Colonic mucosa (tissue), 4 donors: ENCODE measurements at regions not wholly inside any gene's neighbourhood (a gene's known extent, or its start where the extent isn't known, plus 50 kb on each side); places are given as distances from the start of the nearest gene placed in this dataset.

Experiments
- DNase-seq: peaks from one replicate; pipeline ENCODE4 v3.0.0-alpha.2; 2020
- H3K27ac ChIP-seq: fragments of 200-600 bp; one replicate; pipeline ENCODE4 v1.8.0; 2021
- H3K27me3 ChIP-seq: fragments of 200-600 bp; one replicate; pipeline ENCODE4 v1.8.0; 2021
- H3K36me3 ChIP-seq: fragments of 200-600 bp; one replicate; pipeline ENCODE4 v1.8.0; 2021
- H3K4me1 ChIP-seq: fragments of 200-600 bp; one replicate; pipeline ENCODE4 v1.8.0; 2021; ENCODE audit warnings: mild to moderate bottlenecking
- H3K4me3 ChIP-seq: fragments of 200-600 bp; one replicate; pipeline ENCODE4 v1.8.0; 2021
- H3K9ac ChIP-seq, 2 donors: one replicate each; pipeline ENCODE4 v1.7.0; 2013; ENCODE audit warnings: control low read depth in 2 of 2, low read depth in 2 of 2, low read length in 2 of 2
- H3K9me3 ChIP-seq: fragments of 200-600 bp; one replicate; pipeline ENCODE4 v1.8.0; 2021
- CTCF ChIP-seq: fragments of 200-600 bp; IDR thresholded peaks from one replicate; pipeline ENCODE4 v1.8.0; 2022; ENCODE audit warnings: antibody characterized with exemption, mild to moderate bottlenecking
- intact Hi-C: fragments of 100-400 bp; cut with DNase I; formaldehyde crosslinking; loops from one replicate; pipeline ENCODE4 v1.14.1; 2022
- donor health status: healthy.
- donor health status: DM: no; HTN: no; CAD: no.
- donor health status: DM: no; HTN: no; CAD: no.

- no peaks in the 10 kb centered on the region for H3K27me3 ChIP-seq
- H3K27ac ChIP-seq, result no peak overlapping the region
- no peak overlapping the region for H3K9ac ChIP-seq
- no peak for DNase-seq
- no peak overlapping the region for H3K4me3 ChIP-seq
- no peaks in the 10 kb centered on the region for H3K4me1 ChIP-seq
- no peaks in the 10 kb centered on the region for H3K9me3 ChIP-seq
- no peaks in the 10 kb centered on the region for H3K36me3 ChIP-seq
- TF ChIP-seq CTCF, result no peak
- intact Hi-C loops, result no loop called here
Observed at GRCh38 chr4:32455231-32455630, 1735.1 kb downstream of the PCDH7 start.

GRCh38 chr4:32460972-32461371 is 1740.8 kb downstream of the PCDH7 start:
- H3K27ac ChIP-seq, result no peak overlapping the region
- intact Hi-C loops, result loop anchor here (10.0 kb wide), 1 partner anchor 314 kb away; no protein-coding TSS in a partner anchor
- no peak for DNase-seq
- H3K27me3 ChIP-seq, result no peaks in the 10 kb centered on the region
- no peaks in the 10 kb centered on the region for H3K9me3 ChIP-seq
- H3K4me3 ChIP-seq, result no peak overlapping the region
- H3K36me3 ChIP-seq, result no peaks in the 10 kb centered on the region
- no peak for TF ChIP-seq CTCF
- no peak overlapping the region for H3K9ac ChIP-seq
- H3K4me1 ChIP-seq, result no peaks in the 10 kb centered on the region

GRCh38 chr4:32462944-32463343 is 1742.8 kb downstream of the PCDH7 start:
- Histone ChIP-seq H3K9me3 (no peaks in the 10 kb centered on the region), H3K27me3 (no peaks in the 10 kb centered on the region), H3K27ac (no peak overlapping the region), H3K4me1 (no peaks in the 10 kb centered on the region), H3K4me3 (no peak overlapping the region), H3K9ac (no peak overlapping the region), H3K36me3 (no peaks in the 10 kb centered on the region)
- DNase-seq, result no peak
- peak; percentile 19 for TF ChIP-seq CTCF
- intact Hi-C loops, result loop anchor here (10.0 kb wide), 1 partner anchor 312 kb away; no protein-coding TSS in a partner anchor

- no peak for DNase-seq
- Histone ChIP-seq H3K4me1 (no peaks in the 10 kb centered on the region), H3K9me3 (no peaks in the 10 kb centered on the region), H3K27ac (no peak overlapping the region), H3K36me3 (no peaks in the 10 kb centered on the region), H3K4me3 (no peak overlapping the region), H3K27me3 (no peaks in the 10 kb centered on the region), H3K9ac (no peak overlapping the region)
- TF ChIP-seq CTCF, result no peak
- intact Hi-C loops, result no loop called here
Observed at GRCh38 chr4:32470087-32470585, 1750.0 kb downstream of the PCDH7 start.

- no peak for TF ChIP-seq CTCF
Observed at GRCh38 chr4:32472918-32473317, 1752.7 kb downstream of the PCDH7 start.

More at GRCh38 chr4:32472918-32473317, 1752.7 kb downstream of the PCDH7 start:
- DNase-seq, result no peak
- H3K4me1 ChIP-seq, result no peaks in the 10 kb centered on the region
- no peak overlapping the region for H3K4me3 ChIP-seq
- H3K27me3 ChIP-seq, result no peaks in the 10 kb centered on the region
- no peaks in the 10 kb centered on the region for H3K9me3 ChIP-seq
- no peaks in the 10 kb centered on the region for H3K36me3 ChIP-seq
- H3K9ac ChIP-seq, result no peak overlapping the region
- H3K27ac ChIP-seq, result no peak overlapping the region
- intact Hi-C loops, result no loop called here
